OCI-LY7 (cell line): ENCODE measurements at regions not wholly inside any gene's neighbourhood (a gene's known extent, or its start where the extent isn't known, plus 50 kb on each side); places are given as distances from the start of the nearest gene placed in this dataset.

Experiments
- BruUV-seq: library from RNA; stranded (reverse); fragments of 400-500 nt; replicated peaks from 2 replicates; lab custom pipeline; 2021; lab: Mats Ljungman, UMichigan
- CTCF ChIA-PET: fragments of 300-600 bp; sonication (Branson Sonifier 250); formaldehyde crosslinking; loops from one replicate; lab custom pipeline; 2022; ENCODE audit warnings: antibody characterized with exemption; ENCODE audit not compliant: unreplicated experiment; lab: Charles Lee
- POLR2A ChIA-PET: fragments of 300-600 bp; sonication (Branson Sonifier 250); formaldehyde crosslinking; loops from one replicate; lab custom pipeline; 2022; ENCODE audit warnings: antibody characterized with exemption; lab: Charles Lee
- DNase-seq: peaks from one replicate; pipeline ENCODE4 v3.0.0-alpha.2; 2015; ENCODE audit warnings: low spot score
- H2AFZ ChIP-seq: fragments of 200-600 bp; sonication (generic), shearing (Covaris generic); 2 replicates; pipeline ENCODE4 v1.6.1; 2014; ENCODE audit warnings: mild to moderate bottlenecking, antibody characterized with exemption, low read length, moderate library complexity
- H3K27ac ChIP-seq: fragments of 200-600 bp; sonication (generic); 2 replicates; pipeline ENCODE4 v1.5.1; 2014; ENCODE audit warnings: mixed run types, low read depth, mild to moderate bottlenecking, moderate library complexity, low read length, inconsistent platforms; ENCODE audit not compliant: poor library complexity, severe bottlenecking
- H3K36me3 ChIP-seq: fragments of 200-600 bp; sonication (generic); 2 replicates; pipeline ENCODE4 v1.6.1; 2014; ENCODE audit warnings: mild to moderate bottlenecking, antibody characterized with exemption, low read length, moderate library complexity, mixed read lengths; ENCODE audit not compliant: insufficient read depth
- H3K4me1 ChIP-seq: fragments of 200-600 bp; sonication (generic); 2 replicates; pipeline ENCODE4 v1.5.1; 2014; ENCODE audit warnings: mild to moderate bottlenecking, low read length; ENCODE audit not compliant: insufficient read depth, poor library complexity, severe bottlenecking
- H3K4me2 ChIP-seq: fragments of 200-600 bp; sonication (generic); 2 replicates; pipeline ENCODE4 v1.6.1; 2014; ENCODE audit warnings: mild to moderate bottlenecking, low read length
- H3K4me3 ChIP-seq: fragments of 200-600 bp; sonication (generic); 2 replicates; pipeline ENCODE4 v1.5.1; 2014; ENCODE audit warnings: mild to moderate bottlenecking, low read depth, low read length; ENCODE audit not compliant: poor library complexity, severe bottlenecking
- H3K79me2 ChIP-seq: fragments of 200-600 bp; sonication (generic); 2 replicates; pipeline ENCODE4 v1.6.1; 2016; ENCODE audit warnings: low read depth, mild to moderate bottlenecking, low read length, moderate library complexity, mixed read lengths; ENCODE audit not compliant: insufficient read depth
- H3K9me2 ChIP-seq: fragments of 200-600 bp; sonication (generic); 2 replicates; pipeline ENCODE4 v1.6.1; 2016; ENCODE audit warnings: mild to moderate bottlenecking, low read length, mixed read lengths; ENCODE audit not compliant: insufficient read depth
- H3K9me3 ChIP-seq: fragments of 200-600 bp; sonication (generic); 2 replicates; pipeline ENCODE4 v1.6.1; 2014; ENCODE audit warnings: mild to moderate bottlenecking, mixed run types, low read length, mixed read lengths
- H4K20me1 ChIP-seq: fragments of 200-600 bp; sonication (generic); 2 replicates; pipeline ENCODE4 v1.6.1; 2014; ENCODE audit warnings: mild to moderate bottlenecking, antibody characterized with exemption, low read length, moderate library complexity, mixed read lengths; ENCODE audit not compliant: insufficient read depth
- EZH2phosphoT487 ChIP-seq: fragments of 200-600 bp; sonication (generic); IDR thresholded peaks from 2 replicates; pipeline ENCODE4 v1.6.1; 2018; ENCODE audit warnings: low read depth, borderline replicate concordance, mild to moderate bottlenecking, mixed run types, antibody characterized with exemption, low read length, moderate library complexity, mixed read lengths
- intact Hi-C: fragments of 100-400 bp; cut with micrococcal nuclease; formaldehyde crosslinking; loops from one replicate; pipeline ENCODE4 v1.10.0; 2022; ENCODE audit not compliant: unreplicated experiment
- TF ChIP-seq, protein P1 (sequence below): fragments of 200-600 bp; sonication (generic); conservative IDR thresholded peaks from 2 replicates; pipeline ENCODE4 v1.5.1; 2014; ENCODE audit warnings: mild to moderate bottlenecking, antibody characterized with exemption, low read length, moderate library complexity, mixed read lengths

DNA sequence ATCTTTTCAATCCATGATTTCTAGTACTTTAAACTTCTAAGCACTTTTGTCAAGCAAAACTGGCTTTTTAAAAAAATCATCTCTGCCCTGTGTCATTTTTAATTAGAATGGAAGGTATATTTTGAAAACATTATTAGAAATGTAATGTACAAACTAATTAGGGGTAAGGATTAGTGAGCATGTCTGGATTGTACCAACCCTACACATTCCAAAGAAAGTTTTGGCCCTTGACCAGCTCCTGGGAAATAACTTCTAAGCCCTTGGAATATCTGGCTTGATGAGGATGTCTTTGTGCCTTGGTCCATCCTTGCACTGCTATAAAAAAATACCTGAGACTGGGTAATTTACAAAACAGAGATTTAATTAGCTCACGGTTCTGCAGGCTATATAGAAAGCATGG lies 876.5 kb downstream of the RAPGEF2 start:
- Histone ChIP-seq H3K9me3 (no peaks in the 10 kb centered on the region), H3K27ac (no peak overlapping the region), H4K20me1 (no peaks in the 10 kb centered on the region), H3K4me1 (no peaks in the 10 kb centered on the region), H3K4me3 (no peak overlapping the region), H3K36me3 (no peaks in the 10 kb centered on the region), H3K9me2 (no peaks in the 10 kb centered on the region), H2AFZ (no peak overlapping the region), H3K4me2 (no peak overlapping the region), H3K79me2 (no peaks in the 10 kb centered on the region)
- CTCF ChIA-PET: no interaction called here
- no TSS peak for BruUV-seq
- no peak for DNase-seq
- intact Hi-C loops: no loop called here
- no peak for TF ChIP-seq EZH2phosphoT487
- TF ChIP-seq, protein P1, sequence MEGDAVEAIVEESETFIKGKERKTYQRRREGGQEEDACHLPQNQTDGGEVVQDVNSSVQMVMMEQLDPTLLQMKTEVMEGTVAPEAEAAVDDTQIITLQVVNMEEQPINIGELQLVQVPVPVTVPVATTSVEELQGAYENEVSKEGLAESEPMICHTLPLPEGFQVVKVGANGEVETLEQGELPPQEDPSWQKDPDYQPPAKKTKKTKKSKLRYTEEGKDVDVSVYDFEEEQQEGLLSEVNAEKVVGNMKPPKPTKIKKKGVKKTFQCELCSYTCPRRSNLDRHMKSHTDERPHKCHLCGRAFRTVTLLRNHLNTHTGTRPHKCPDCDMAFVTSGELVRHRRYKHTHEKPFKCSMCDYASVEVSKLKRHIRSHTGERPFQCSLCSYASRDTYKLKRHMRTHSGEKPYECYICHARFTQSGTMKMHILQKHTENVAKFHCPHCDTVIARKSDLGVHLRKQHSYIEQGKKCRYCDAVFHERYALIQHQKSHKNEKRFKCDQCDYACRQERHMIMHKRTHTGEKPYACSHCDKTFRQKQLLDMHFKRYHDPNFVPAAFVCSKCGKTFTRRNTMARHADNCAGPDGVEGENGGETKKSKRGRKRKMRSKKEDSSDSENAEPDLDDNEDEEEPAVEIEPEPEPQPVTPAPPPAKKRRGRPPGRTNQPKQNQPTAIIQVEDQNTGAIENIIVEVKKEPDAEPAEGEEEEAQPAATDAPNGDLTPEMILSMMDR: no peak
- POLR2A ChIA-PET: no interaction called here

DNA sequence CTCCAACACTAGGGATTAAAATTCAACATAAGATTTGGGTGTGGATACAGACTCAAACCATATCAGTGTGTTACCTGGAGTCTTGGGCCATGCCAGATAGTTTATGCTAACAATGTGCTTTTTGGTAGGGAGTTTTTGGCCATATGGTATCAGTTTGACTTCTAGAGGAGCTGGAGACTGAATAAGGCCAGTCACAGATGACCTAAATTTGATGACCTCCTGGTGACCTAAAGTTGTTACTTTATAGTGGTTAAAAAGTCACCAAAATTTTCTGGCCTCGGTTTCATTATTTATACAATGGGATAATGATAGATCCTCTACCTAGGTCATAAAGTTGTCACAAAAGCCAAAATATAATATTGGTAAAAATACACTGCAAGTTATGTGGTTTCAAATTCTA lies 877.1 kb downstream of the RAPGEF2 start:
- intact Hi-C loops: no loop called here
- H3K27ac ChIP-seq: no peak overlapping the region
- no peak for DNase-seq
- H3K79me2 ChIP-seq: no peaks in the 10 kb centered on the region
- H4K20me1 ChIP-seq: no peaks in the 10 kb centered on the region
- H3K36me3 ChIP-seq: no peaks in the 10 kb centered on the region
- POLR2A ChIA-PET: no interaction called here
- CTCF ChIA-PET: no interaction called here
- no peaks in the 10 kb centered on the region for H3K9me2 ChIP-seq
- no peak overlapping the region for H3K4me3 ChIP-seq
- no TSS peak for BruUV-seq
- no peak for TF ChIP-seq EZH2phosphoT487
- TF ChIP-seq, protein P1: no peak
- no peaks in the 10 kb centered on the region for H3K4me1 ChIP-seq
- no peaks in the 10 kb centered on the region for H3K9me3 ChIP-seq
- H3K4me2 ChIP-seq: no peak overlapping the region
- H2AFZ ChIP-seq: no peak overlapping the region

DNA sequence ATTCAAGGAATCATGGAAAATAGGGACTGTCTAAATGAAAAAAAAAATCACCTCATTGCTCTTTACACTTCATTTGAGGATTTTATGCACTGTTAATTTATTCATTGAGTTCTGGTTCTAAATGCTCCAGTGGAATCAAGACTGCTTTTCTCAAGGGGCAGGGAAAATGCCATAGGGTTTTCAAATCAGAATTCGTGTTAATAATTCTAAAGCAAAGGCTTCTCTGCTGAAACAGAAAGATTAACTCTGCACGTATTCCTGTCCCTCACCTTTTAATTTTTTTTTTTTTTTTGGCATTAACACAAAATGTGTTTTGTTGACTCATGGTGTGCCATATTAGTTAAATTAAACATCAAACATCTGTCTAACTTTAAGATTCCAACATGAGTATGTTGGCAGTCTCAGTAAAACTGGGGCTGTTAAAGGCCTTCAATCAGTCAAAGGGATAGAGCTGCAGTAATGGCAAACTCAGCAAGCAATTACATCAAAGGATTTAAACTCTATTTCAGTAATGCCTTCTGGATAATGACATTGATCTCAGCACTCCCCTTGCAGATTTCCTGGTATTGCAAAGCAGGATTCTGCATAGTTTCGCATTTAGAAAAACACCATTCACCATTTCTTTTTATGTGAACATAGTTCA lies 878.1 kb downstream of the RAPGEF2 start:
- POLR2A ChIA-PET: interaction anchor here (0.7 kb wide), 1 partner anchor 26 kb away, joined by 4 read pairs; no protein-coding TSS in a partner anchor
- DNase-seq: no peak
- no peak overlapping the region for H3K4me3 ChIP-seq
- H4K20me1 ChIP-seq: no peaks in the 10 kb centered on the region
- no peaks in the 10 kb centered on the region for H3K79me2 ChIP-seq
- CTCF ChIA-PET: no interaction called here
- H3K4me2 ChIP-seq: no peak overlapping the region
- BruUV-seq: no TSS peak
- H2AFZ ChIP-seq: no peak overlapping the region
- no peak overlapping the region for H3K27ac ChIP-seq
- H3K4me1 ChIP-seq: no peaks in the 10 kb centered on the region
- no peaks in the 10 kb centered on the region for H3K9me3 ChIP-seq
- H3K36me3 ChIP-seq: no peaks in the 10 kb centered on the region
- intact Hi-C loops: no loop called here
- H3K9me2 ChIP-seq: no peaks in the 10 kb centered on the region
- TF ChIP-seq, protein P1: no peak
- no peak for TF ChIP-seq EZH2phosphoT487
